ENCODE measurements at regions not wholly inside any gene's neighbourhood (a gene's known extent, or its start where the extent isn't known, plus 50 kb on each side); places are given as distances from the start of the nearest gene placed in this dataset.
"Not testable (repeated sequence)": the region's sequence is repeated elsewhere in the genome, so short reads cannot be mapped to it uniquely, and the experiment has no call there.

DNA sequence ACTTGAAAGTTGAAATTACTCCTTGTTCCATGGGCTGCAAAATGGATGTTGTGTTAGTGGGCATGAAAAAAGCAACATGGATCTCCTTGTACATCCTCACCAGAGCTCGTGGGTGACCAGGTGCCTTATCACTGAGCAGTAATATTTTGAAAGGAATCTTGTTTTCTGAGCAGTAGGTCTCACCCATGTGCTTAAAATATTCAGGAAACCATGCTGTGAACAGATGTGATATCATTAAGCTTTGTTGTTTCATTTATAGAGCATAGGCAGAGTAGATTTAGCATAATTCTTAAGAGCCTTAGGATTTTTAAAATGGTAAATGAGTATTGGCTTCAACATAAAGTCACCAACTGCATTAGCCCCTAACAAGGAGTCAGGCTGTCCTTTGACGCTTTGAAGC is 316.6 kb downstream of the TYW1 start:
- H3K27me3 ChIP-seq (ENCODE audit: insufficient read depth, low read length, poor library complexity, severe bottlenecking), result no peaks in the 10 kb centered on the region
- no peak overlapping the region for H2AFZ ChIP-seq (ENCODE audit: low read length)
- H3K4me1 ChIP-seq (ENCODE audit: insufficient read depth, low read length, poor library complexity, severe bottlenecking), result no peaks in the 10 kb centered on the region
- H4K20me1 ChIP-seq (ENCODE audit: insufficient read depth, low read length, poor library complexity, severe bottlenecking), result no peaks in the 10 kb centered on the region
- H3K36me3 ChIP-seq (ENCODE audit: insufficient read depth, low read length), result peaks cover 61% of the 10 kb centered on the region
- no peaks in the 10 kb centered on the region for H3F3A ChIP-seq (ENCODE audit: low read depth)
- H3K4me3 ChIP-seq (ENCODE audit: low read length, poor library complexity, severe bottlenecking), result no peak overlapping the region
- no peaks in the 10 kb centered on the region for H3K9me3 ChIP-seq (ENCODE audit: insufficient read depth, low read depth, low read length)
- H3K9ac ChIP-seq (ENCODE audit: low read depth, low read length, poor library complexity, severe bottlenecking), result no peak overlapping the region
- TF ChIP-seq EZH2phosphoT487 (IDR thresholded peaks at IDR 0.05; ENCODE audit: borderline replicate concordance), result no peak
- TF ChIP-seq CTCF (conservative IDR thresholded peaks at IDR 0.05; ENCODE audit: low read length), result no peak
- no peaks in the 10 kb centered on the region for H3K79me2 ChIP-seq (ENCODE audit: insufficient read depth, low read length)
- no peak overlapping the region for H3K4me2 ChIP-seq (ENCODE audit: low read depth, low read length, poor library complexity, severe bottlenecking)
- no peaks in the 10 kb centered on the region for H3K9me2 ChIP-seq (replicated peaks; ENCODE audit: low read depth, low read length)

GRCh38 chr7:67316902-67317301 is 320.3 kb downstream of the TYW1 start:
- H3K4me3 ChIP-seq (ENCODE audit: low read length, poor library complexity, severe bottlenecking); H3K4me2 ChIP-seq (ENCODE audit: low read depth, low read length, poor library complexity, severe bottlenecking); H2AFZ ChIP-seq (ENCODE audit: low read length); H3K79me2 ChIP-seq (ENCODE audit: insufficient read depth, low read length); H3F3A ChIP-seq (ENCODE audit: low read depth); H3K9me3 ChIP-seq (ENCODE audit: insufficient read depth, low read depth, low read length); H3K9ac ChIP-seq (ENCODE audit: low read depth, low read length, poor library complexity, severe bottlenecking); H3K4me1 ChIP-seq (ENCODE audit: insufficient read depth, low read length, poor library complexity, severe bottlenecking); H3K27me3 ChIP-seq (ENCODE audit: insufficient read depth, low read length, poor library complexity, severe bottlenecking); H3K9me2 ChIP-seq (replicated peaks; ENCODE audit: low read depth, low read length); H4K20me1 ChIP-seq (ENCODE audit: insufficient read depth, low read length, poor library complexity, severe bottlenecking): not testable (repeated sequence)
- peaks cover 25% of the 10 kb centered on the region; the same call in 1 of the 2 replicates for H3K36me3 ChIP-seq (ENCODE audit: insufficient read depth, low read length)

GRCh38 chr7:67328257-67328656 is 331.6 kb downstream of the TYW1 start:
- H3K9me2 ChIP-seq (replicated peaks; ENCODE audit: low read depth, low read length); H3K4me1 ChIP-seq (ENCODE audit: insufficient read depth, low read length, poor library complexity, severe bottlenecking); H3K4me3 ChIP-seq (ENCODE audit: low read length, poor library complexity, severe bottlenecking); H3K4me2 ChIP-seq (ENCODE audit: low read depth, low read length, poor library complexity, severe bottlenecking); H3K36me3 ChIP-seq (ENCODE audit: insufficient read depth, low read length); H3K27me3 ChIP-seq (ENCODE audit: insufficient read depth, low read length, poor library complexity, severe bottlenecking); H3K9ac ChIP-seq (ENCODE audit: low read depth, low read length, poor library complexity, severe bottlenecking); H3K9me3 ChIP-seq (ENCODE audit: insufficient read depth, low read depth, low read length); H4K20me1 ChIP-seq (ENCODE audit: insufficient read depth, low read length, poor library complexity, severe bottlenecking); H2AFZ ChIP-seq (ENCODE audit: low read length); H3F3A ChIP-seq (ENCODE audit: low read depth); H3K79me2 ChIP-seq (ENCODE audit: insufficient read depth, low read length): not testable (repeated sequence)

DNA sequence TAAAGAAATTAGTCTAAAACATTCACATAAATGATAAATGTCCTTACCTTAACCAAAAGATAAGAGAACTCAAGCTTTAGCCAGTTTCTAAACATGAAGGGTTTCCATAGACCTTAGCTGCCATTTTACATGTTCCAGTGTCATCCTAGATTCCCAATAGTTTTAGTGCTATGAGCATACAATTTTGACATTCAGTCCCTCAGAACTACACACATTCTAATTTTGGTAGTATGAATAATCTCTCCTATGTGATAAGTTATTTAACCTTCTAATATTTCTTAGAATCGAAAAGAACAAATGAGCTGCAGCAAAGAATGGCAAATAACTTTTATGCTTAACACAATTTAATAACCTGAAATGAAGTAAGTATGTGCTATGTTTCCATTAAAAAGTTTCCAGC is 338.5 kb downstream of the TYW1 start:
- not testable (repeated sequence) for H3K9me3 ChIP-seq (ENCODE audit: insufficient read depth, low read depth, low read length); H3K9ac ChIP-seq (ENCODE audit: low read depth, low read length, poor library complexity, severe bottlenecking); H3K79me2 ChIP-seq (ENCODE audit: insufficient read depth, low read length); H4K20me1 ChIP-seq (ENCODE audit: insufficient read depth, low read length, poor library complexity, severe bottlenecking); H2AFZ ChIP-seq (ENCODE audit: low read length); H3F3A ChIP-seq (ENCODE audit: low read depth); H3K36me3 ChIP-seq (ENCODE audit: insufficient read depth, low read length); H3K4me3 ChIP-seq (ENCODE audit: low read length, poor library complexity, severe bottlenecking); H3K27me3 ChIP-seq (ENCODE audit: insufficient read depth, low read length, poor library complexity, severe bottlenecking); H3K4me2 ChIP-seq (ENCODE audit: low read depth, low read length, poor library complexity, severe bottlenecking); H3K4me1 ChIP-seq (ENCODE audit: insufficient read depth, low read length, poor library complexity, severe bottlenecking); H3K9me2 ChIP-seq (replicated peaks; ENCODE audit: low read depth, low read length)

DNA sequence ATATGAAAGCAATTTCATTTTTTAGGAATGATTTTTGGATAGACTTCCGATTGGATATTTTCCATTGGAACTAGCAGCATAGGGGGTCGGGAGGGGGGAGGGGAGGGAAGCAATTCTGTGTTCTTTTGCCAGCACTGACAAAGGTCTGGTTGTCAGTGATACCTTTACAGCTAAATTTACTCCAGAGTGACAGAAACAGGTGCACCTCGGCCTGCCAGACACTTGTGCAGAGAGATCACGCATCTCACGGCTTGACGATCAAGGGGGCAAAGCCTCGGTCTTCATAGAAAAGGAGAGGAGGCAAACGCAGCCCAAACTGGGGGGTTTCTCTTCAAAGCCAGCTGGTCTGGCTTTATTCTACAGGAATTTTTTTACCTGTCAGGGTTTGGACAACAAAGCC is 339.0 kb downstream of the TYW1 start:
- H3K9me3 ChIP-seq (ENCODE audit: insufficient read depth, low read depth, low read length); H3K79me2 ChIP-seq (ENCODE audit: insufficient read depth, low read length); H3K9me2 ChIP-seq (replicated peaks; ENCODE audit: low read depth, low read length); H3K27me3 ChIP-seq (ENCODE audit: insufficient read depth, low read length, poor library complexity, severe bottlenecking); H3K36me3 ChIP-seq (ENCODE audit: insufficient read depth, low read length); H3K4me3 ChIP-seq (ENCODE audit: low read length, poor library complexity, severe bottlenecking); H3K4me1 ChIP-seq (ENCODE audit: insufficient read depth, low read length, poor library complexity, severe bottlenecking); H2AFZ ChIP-seq (ENCODE audit: low read length); H3K4me2 ChIP-seq (ENCODE audit: low read depth, low read length, poor library complexity, severe bottlenecking); H4K20me1 ChIP-seq (ENCODE audit: insufficient read depth, low read length, poor library complexity, severe bottlenecking); H3K9ac ChIP-seq (ENCODE audit: low read depth, low read length, poor library complexity, severe bottlenecking); H3F3A ChIP-seq (ENCODE audit: low read depth): not testable (repeated sequence)

DNA sequence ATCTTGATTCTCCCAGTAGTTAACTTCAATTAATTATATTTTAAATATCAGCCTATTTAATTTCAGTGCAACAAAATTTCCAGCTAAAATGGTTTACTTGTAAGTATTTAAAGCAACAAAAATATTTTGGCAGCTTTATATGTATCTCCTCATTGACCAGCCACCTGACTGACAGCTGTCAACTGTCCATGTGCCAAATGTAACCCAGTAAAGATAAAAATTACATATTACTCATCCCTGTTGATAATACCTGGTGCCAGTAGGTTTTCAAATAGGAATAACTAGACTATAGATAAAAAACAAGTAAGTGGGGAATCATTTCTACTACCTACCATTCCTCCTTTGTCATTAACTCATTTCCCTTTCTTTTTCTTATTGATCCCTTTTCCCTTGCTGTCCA is 341.9 kb downstream of the TYW1 start:
- not testable (repeated sequence) for H3F3A ChIP-seq (ENCODE audit: low read depth); H3K4me2 ChIP-seq (ENCODE audit: low read depth, low read length, poor library complexity, severe bottlenecking); H3K79me2 ChIP-seq (ENCODE audit: insufficient read depth, low read length); H3K9me3 ChIP-seq (ENCODE audit: insufficient read depth, low read depth, low read length); H3K27me3 ChIP-seq (ENCODE audit: insufficient read depth, low read length, poor library complexity, severe bottlenecking); H3K9me2 ChIP-seq (replicated peaks; ENCODE audit: low read depth, low read length); H3K36me3 ChIP-seq (ENCODE audit: insufficient read depth, low read length); H3K9ac ChIP-seq (ENCODE audit: low read depth, low read length, poor library complexity, severe bottlenecking); H3K4me1 ChIP-seq (ENCODE audit: insufficient read depth, low read length, poor library complexity, severe bottlenecking); H3K4me3 ChIP-seq (ENCODE audit: low read length, poor library complexity, severe bottlenecking); H4K20me1 ChIP-seq (ENCODE audit: insufficient read depth, low read length, poor library complexity, severe bottlenecking); H2AFZ ChIP-seq (ENCODE audit: low read length)
